ENCODE measurements at regions not wholly inside any gene's neighbourhood (a gene's known extent, or its start where the extent isn't known, plus 50 kb on each side); places are given as distances from the start of the nearest gene placed in this dataset.

GRCh38 chr7:26916779-26917320 is 52.5 kb upstream of the SKAP2 start (continued):
- TF ChIP-seq ZBTB5 (IDR thresholded peaks at IDR 0.05) (no peak), SREBF2 (CRISPR knock-in tag; IDR thresholded peaks at IDR 0.05) (no peak), ZNF512 (tag; IDR thresholded peaks at IDR 0.05) (no peak), CAMTA2 (CRISPR knock-in tag; conservative IDR thresholded peaks at IDR 0.05) (no peak)

- TF ChIP-seq ETS1 (conservative IDR thresholded peaks at IDR 0.05; ENCODE audit: control insufficient read depth, low read depth, low read length) (no peak), SFPQ (IDR thresholded peaks at IDR 0.05; ENCODE audit: low read depth, low read length) (no peak)
- Histone ChIP-seq H3K27ac (ENCODE audit: extremely low read depth, low read depth, low read length) (no peak overlapping the region), H3K27me3 (ENCODE audit: control insufficient read depth in 2 of 2, insufficient read depth in 2 of 2, low read length in 2 of 2) (peaks cover 0 to 2% of the 10 kb centered on the region in 2 experiments; a peak in 1 of 5 replicates), H3K4me1 (replicated peaks in 1 of 2; ENCODE audit: control insufficient read depth in 2 of 2, insufficient read depth in 2 of 2, low read length in 2 of 2) (no peaks in the 10 kb centered on the region), H3K4me2 (ENCODE audit: insufficient read depth, low read length) (no peak overlapping the region), H3K9ac (ENCODE audit: insufficient read depth in 1 of 2, low read depth in 2 of 2, low read length in 2 of 2) (no peak overlapping the region), H3K9me1 (ENCODE audit: control insufficient read depth, insufficient read depth, low read length) (no peaks in the 10 kb centered on the region), H4K20me1 (replicated peaks; ENCODE audit: control insufficient read depth, insufficient read depth, low read length) (no peaks in the 10 kb centered on the region), H2AFZ (ENCODE audit: low read depth, low read length) (no peak overlapping the region), H3K4me3 (no peak overlapping the region), H3K79me2 (ENCODE audit: control insufficient read depth, insufficient read depth, low read length) (no peaks in the 10 kb centered on the region), H3K9me3 (replicated peaks; ENCODE audit: control insufficient read depth, insufficient read depth, low read depth, low read length) (no peaks in the 10 kb centered on the region), H3K36me3 (ENCODE audit: control insufficient read depth, insufficient read depth, low read length) (no peaks in the 10 kb centered on the region)
- DNase-seq (ENCODE audit: extremely low read depth in 1 of 4, low spot score in 3 of 4) (no peak), FAIRE-seq (no peak), ATAC-seq (no peak)
- in situ Hi-C loops (cut with MboI) (no loop called here), intact Hi-C loops (cut with micrococcal nuclease) (no loop called here)
- POLR2A ChIA-PET, result no interaction called here
- CTCF ChIA-PET (ENCODE audit: low intra/inter-chr PET ratio), result no interaction called here
- no TSS peak for BruUV-seq (replicated peaks)
These were observed 51.9 kb upstream of the SKAP2 start for GRCh38 chr7:26916336-26916735.

Measured in K562 (cell line).